ENCODE measurements at regions not wholly inside any gene's neighbourhood (a gene's known extent, or its start where the extent isn't known, plus 50 kb on each side); places are given as distances from the start of the nearest gene placed in this dataset.

- TF ChIP-seq, protein P1, sequence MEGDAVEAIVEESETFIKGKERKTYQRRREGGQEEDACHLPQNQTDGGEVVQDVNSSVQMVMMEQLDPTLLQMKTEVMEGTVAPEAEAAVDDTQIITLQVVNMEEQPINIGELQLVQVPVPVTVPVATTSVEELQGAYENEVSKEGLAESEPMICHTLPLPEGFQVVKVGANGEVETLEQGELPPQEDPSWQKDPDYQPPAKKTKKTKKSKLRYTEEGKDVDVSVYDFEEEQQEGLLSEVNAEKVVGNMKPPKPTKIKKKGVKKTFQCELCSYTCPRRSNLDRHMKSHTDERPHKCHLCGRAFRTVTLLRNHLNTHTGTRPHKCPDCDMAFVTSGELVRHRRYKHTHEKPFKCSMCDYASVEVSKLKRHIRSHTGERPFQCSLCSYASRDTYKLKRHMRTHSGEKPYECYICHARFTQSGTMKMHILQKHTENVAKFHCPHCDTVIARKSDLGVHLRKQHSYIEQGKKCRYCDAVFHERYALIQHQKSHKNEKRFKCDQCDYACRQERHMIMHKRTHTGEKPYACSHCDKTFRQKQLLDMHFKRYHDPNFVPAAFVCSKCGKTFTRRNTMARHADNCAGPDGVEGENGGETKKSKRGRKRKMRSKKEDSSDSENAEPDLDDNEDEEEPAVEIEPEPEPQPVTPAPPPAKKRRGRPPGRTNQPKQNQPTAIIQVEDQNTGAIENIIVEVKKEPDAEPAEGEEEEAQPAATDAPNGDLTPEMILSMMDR (IDR thresholded peaks at IDR 0.05; ENCODE audit: partially characterized antibody, unreplicated experiment), result no peak
- no peak overlapping the region for H3K4me3 Mint-ChIP-seq (ENCODE audit: unreplicated experiment)
- no peak for DNase-seq
- no peak overlapping the region for H3K27ac Mint-ChIP-seq (ENCODE audit: unreplicated experiment)
- H3K36me3 Mint-ChIP-seq (ENCODE audit: unreplicated experiment), result no peaks in the 10 kb centered on the region
- H3K9me3 Mint-ChIP-seq (ENCODE audit: unreplicated experiment), result no peaks in the 10 kb centered on the region
- no peaks in the 10 kb centered on the region for H3K27me3 Mint-ChIP-seq (ENCODE audit: unreplicated experiment)
- H3K4me1 Mint-ChIP-seq (ENCODE audit: low read depth, unreplicated experiment), result no peaks in the 10 kb centered on the region
Measured at GRCh38 chr15:95440712-95441111, 889.8 kb upstream of the NR2F2 start.

- Mint-ChIP-seq H3K27ac (ENCODE audit: unreplicated experiment) (no peak overlapping the region), H3K9me3 (ENCODE audit: unreplicated experiment) (no peaks in the 10 kb centered on the region), H3K4me1 (ENCODE audit: low read depth, unreplicated experiment) (no peaks in the 10 kb centered on the region), H3K27me3 (ENCODE audit: unreplicated experiment) (no peaks in the 10 kb centered on the region), H3K36me3 (ENCODE audit: unreplicated experiment) (no peaks in the 10 kb centered on the region), H3K4me3 (ENCODE audit: unreplicated experiment) (no peak overlapping the region)
- no peak for DNase-seq
- TF ChIP-seq, protein P1 (IDR thresholded peaks at IDR 0.05; ENCODE audit: partially characterized antibody, unreplicated experiment), result no peak
Measured at GRCh38 chr15:95442107-95442719, 888.3 kb upstream of the NR2F2 start.

GRCh38 chr15:95444860-95445259 lies 885.6 kb upstream of the NR2F2 start:
- Mint-ChIP-seq H3K4me1 (ENCODE audit: low read depth, unreplicated experiment) (no peaks in the 10 kb centered on the region), H3K27me3 (ENCODE audit: unreplicated experiment) (no peaks in the 10 kb centered on the region), H3K4me3 (ENCODE audit: unreplicated experiment) (no peak overlapping the region), H3K27ac (ENCODE audit: unreplicated experiment) (no peak overlapping the region), H3K9me3 (ENCODE audit: unreplicated experiment) (no peaks in the 10 kb centered on the region), H3K36me3 (ENCODE audit: unreplicated experiment) (no peaks in the 10 kb centered on the region)
- DNase-seq, result no peak
- TF ChIP-seq, protein P1 (IDR thresholded peaks at IDR 0.05; ENCODE audit: partially characterized antibody, unreplicated experiment), result no peak

- no peaks in the 10 kb centered on the region for H3K4me1 Mint-ChIP-seq (ENCODE audit: low read depth, unreplicated experiment)
- no peak for DNase-seq
- H3K9me3 Mint-ChIP-seq (ENCODE audit: unreplicated experiment), result no peaks in the 10 kb centered on the region
- H3K27ac Mint-ChIP-seq (ENCODE audit: unreplicated experiment), result no peak overlapping the region
- H3K4me3 Mint-ChIP-seq (ENCODE audit: unreplicated experiment), result no peak overlapping the region
- TF ChIP-seq, protein P1 (IDR thresholded peaks at IDR 0.05; ENCODE audit: partially characterized antibody, unreplicated experiment), result no peak
- H3K36me3 Mint-ChIP-seq (ENCODE audit: unreplicated experiment), result no peaks in the 10 kb centered on the region
- H3K27me3 Mint-ChIP-seq (ENCODE audit: unreplicated experiment), result peaks cover under 1% of the 10 kb centered on the region
Measured at GRCh38 chr15:95446854-95447253, 883.6 kb upstream of the NR2F2 start.

DNA sequence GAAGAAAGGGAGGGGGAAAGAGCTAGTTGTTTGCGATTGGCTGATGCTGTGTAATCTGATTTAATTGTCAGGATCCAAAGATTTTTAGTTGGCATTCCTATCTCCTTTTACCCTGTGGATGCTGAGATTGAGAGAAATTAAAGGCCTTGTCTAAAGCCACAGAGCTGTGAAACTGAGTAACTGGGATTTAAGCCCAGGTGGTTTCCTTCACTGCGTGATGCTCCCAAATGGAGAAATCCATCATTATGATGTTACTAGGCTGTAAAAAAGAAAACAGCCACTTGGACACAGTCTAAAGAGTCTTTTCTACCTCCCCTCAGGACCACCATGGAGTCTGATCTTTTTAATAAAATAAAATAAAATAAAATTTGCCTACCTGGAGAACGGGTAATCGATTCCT lies 883.0 kb upstream of the NR2F2 start:
- DNase-seq, result no peak
- Mint-ChIP-seq H3K4me1 (ENCODE audit: low read depth, unreplicated experiment) (no peaks in the 10 kb centered on the region), H3K9me3 (ENCODE audit: unreplicated experiment) (no peaks in the 10 kb centered on the region), H3K36me3 (ENCODE audit: unreplicated experiment) (no peaks in the 10 kb centered on the region), H3K27me3 (ENCODE audit: unreplicated experiment) (peaks cover 2% of the 10 kb centered on the region), H3K27ac (ENCODE audit: unreplicated experiment) (no peak overlapping the region), H3K4me3 (ENCODE audit: unreplicated experiment) (no peak overlapping the region)
- TF ChIP-seq, protein P1 (IDR thresholded peaks at IDR 0.05; ENCODE audit: partially characterized antibody, unreplicated experiment), result no peak

Data from glutamatergic neuron (in vitro differentiated cells).